SK-N-SH (cell line): ENCODE measurements at regions not wholly inside any gene's neighbourhood (a gene's known extent, or its start where the extent isn't known, plus 50 kb on each side); places are given as distances from the start of the nearest gene placed in this dataset.

Experiments
- CTCF ChIA-PET: fragments of 300-600, 350-600 bp; formaldehyde crosslinking; extraction: SDS; loops from one replicate; lab custom pipeline; 2021; lab: Yijun Ruan, JAX
- POLR2A ChIA-PET: fragments of 350-600 bp; sonication (Branson Sonifier 250); formaldehyde crosslinking; extraction: SDS; loops from one replicate; lab custom pipeline; 2020; ENCODE audit warnings: antibody characterized with exemption, inconsistent platforms; lab: Yijun Ruan, JAX
- DNase-seq: peaks from one replicate; pipeline ENCODE4 v3.0.0; 2012
- H2AFZ ChIP-seq: fragments of 200-600 bp; sonication (generic); 2 replicates; pipeline ENCODE4 v1.8.1; 2016; ENCODE audit warnings: antibody characterized with exemption, mild to moderate bottlenecking, low read depth
- H3F3A ChIP-seq: fragments of 200-600 bp; sonication (generic); replicated peaks from 2 replicates; pipeline ENCODE3; 2016; ENCODE audit warnings: antibody characterized with exemption, mild to moderate bottlenecking; ENCODE audit not compliant: insufficient read depth
- H3K27ac ChIP-seq, 2 experiments: fragments of 200-500 bp in 1 of 2; fragments of 200-600 bp in 1 of 2; sonication (Bioruptor generic) in 1 of 2; sonication (generic), shearing (Covaris generic) in 1 of 2; 2 replicates each; pipeline versions ENCODE4 v1.5.1 to v1.6.1; 2014 to 2016; ENCODE audit warnings: low read depth in 2 of 2, inconsistent platforms in 1 of 2, low read length in 1 of 2, mild to moderate bottlenecking in 1 of 2, mixed read lengths in 1 of 2
- H3K27me3 ChIP-seq: fragments of 200-600 bp; sonication (generic), shearing (Covaris generic); 2 replicates; pipeline ENCODE4 v1.6.1; 2016; ENCODE audit warnings: mixed run types; ENCODE audit not compliant: insufficient read depth
- H3K36me3 ChIP-seq, 2 experiments: fragments of 200-500 bp in 1 of 2; fragments of 200-600 bp in 1 of 2; sonication (Bioruptor generic) in 1 of 2; sonication (generic) in 1 of 2; replicated peaks in 1 of 2; 2 replicates each; pipeline versions ENCODE3 to v1.5.1; 2014 to 2016; ENCODE audit warnings: low read length in 1 of 2, mild to moderate bottlenecking in 1 of 2; ENCODE audit not compliant: insufficient read depth in 2 of 2, control insufficient read depth in 1 of 2
- H3K4me1 ChIP-seq, 2 experiments: fragments of 200-500 bp in 1 of 2; fragments of 200-600 bp in 1 of 2; sonication (Bioruptor generic) in 1 of 2; sonication (generic), shearing (Covaris generic) in 1 of 2; 2 replicates each; pipeline versions ENCODE4 v1.5.1 to v1.6.1; 2014 to 2016; ENCODE audit warnings: low read depth in 1 of 2, low read length in 1 of 2, mixed run types in 1 of 2; ENCODE audit not compliant: insufficient read depth in 2 of 2, control insufficient read depth in 1 of 2
- H3K4me2 ChIP-seq: fragments of 200-600 bp; sonication (generic), shearing (Covaris generic); 2 replicates; pipeline ENCODE4 v1.6.1; 2017; ENCODE audit warnings: mixed run types
- H3K4me3 ChIP-seq, 2 experiments: fragments of 200-500 bp in 1 of 2; fragments of 200-600 bp in 1 of 2; sonication (Bioruptor generic) in 1 of 2; sonication (generic), shearing (Covaris generic) in 1 of 2; 2 replicates each; pipeline versions ENCODE4 v1.5.1 to v1.8.1; 2014 to 2016; ENCODE audit warnings: low read depth in 2 of 2, inconsistent platforms in 1 of 2, low read length in 1 of 2, mild to moderate bottlenecking in 1 of 2, mixed read lengths in 1 of 2, moderate library complexity in 1 of 2
- H3K79me2 ChIP-seq: fragments of 200-600 bp; sonication (generic); 2 replicates; pipeline ENCODE4 v1.8.1; 2017; ENCODE audit warnings: mild to moderate bottlenecking; ENCODE audit not compliant: insufficient read depth
- H3K9ac ChIP-seq: fragments of 200-600 bp; sonication (generic); 2 replicates; pipeline ENCODE4 v1.6.1; 2017; ENCODE audit warnings: mixed run types
- H3K9me2 ChIP-seq: fragments of 200-600 bp; sonication (generic); 2 replicates; pipeline ENCODE4 v1.6.1; 2017; ENCODE audit warnings: mixed run types
- H3K9me3 ChIP-seq: fragments of 200-600 bp; sonication (generic); 2 replicates; pipeline ENCODE4 v1.6.1; 2017; ENCODE audit warnings: mixed run types, mild to moderate bottlenecking, moderate library complexity
- H4K20me1 ChIP-seq: fragments of 200-600 bp; sonication (generic); 2 replicates; pipeline ENCODE4 v1.6.1; 2017; ENCODE audit warnings: mild to moderate bottlenecking, mixed run types; ENCODE audit not compliant: insufficient read depth
- CHD2 ChIP-seq: fragments of 150-350 bp; IDR thresholded peaks from 2 replicates; pipeline ENCODE4 v1.6.1; 2018; ENCODE audit warnings: low read length; ENCODE audit not compliant: partially characterized antibody
- ELF1 ChIP-seq: IDR thresholded peaks from 2 replicates; pipeline ENCODE4 v1.4.0; 2012
- EZH2phosphoT487 ChIP-seq: fragments of 200-600 bp; sonication (generic); IDR thresholded peaks from 2 replicates; pipeline ENCODE4 v1.6.1; 2017; ENCODE audit warnings: low read depth, mixed run types, mild to moderate bottlenecking, antibody characterized with exemption, moderate library complexity, borderline replicate concordance
- FOSL2 ChIP-seq: IDR thresholded peaks from 2 replicates; pipeline ENCODE4 v1.4.0; 2012; ENCODE audit warnings: low read depth, mild to moderate bottlenecking, moderate library complexity, borderline replicate concordance
- FOXJ3 ChIP-seq: sonication (generic); formaldehyde crosslinking; IDR thresholded peaks from 2 replicates; pipeline ENCODE4 v1.5.1; 2020; ENCODE audit warnings: mild to moderate bottlenecking, missing genetic modification reagents
- FOXM1 ChIP-seq: IDR thresholded peaks from 2 replicates; pipeline ENCODE4 v1.4.0; 2012; ENCODE audit warnings: low read depth, mild to moderate bottlenecking
- GABPA ChIP-seq: IDR thresholded peaks from 2 replicates; pipeline ENCODE4 v1.4.0; 2012; ENCODE audit warnings: low read depth, mild to moderate bottlenecking
- GATA2 ChIP-seq: sonication (generic); formaldehyde crosslinking; IDR thresholded peaks from 2 replicates; pipeline ENCODE4 v1.5.0; 2020; ENCODE audit warnings: mild to moderate bottlenecking, missing genetic modification reagents
- JUND ChIP-seq: IDR thresholded peaks from 2 replicates; pipeline ENCODE4 v1.4.0; 2012
- MEF2A ChIP-seq: IDR thresholded peaks from 2 replicates; pipeline ENCODE4 v1.4.0; 2012; ENCODE audit warnings: low read depth, borderline replicate concordance
- NFIC ChIP-seq: IDR thresholded peaks from 2 replicates; pipeline ENCODE4 v1.4.0; 2012; ENCODE audit warnings: borderline replicate concordance
- POLR2AphosphoS5 ChIP-seq: IDR thresholded peaks from 2 replicates; pipeline ENCODE4 v1.6.1; 2012; ENCODE audit warnings: low read depth, low read length
- RAD21 ChIP-seq: IDR thresholded peaks from 2 replicates; pipeline ENCODE4 v1.6.1; 2012; ENCODE audit warnings: mild to moderate bottlenecking, low read length
- RCOR1 ChIP-seq: fragments of 150-350 bp; IDR thresholded peaks from 2 replicates; pipeline ENCODE4 v1.6.1; 2017; ENCODE audit warnings: antibody characterized with exemption, low read length
- RFX5 ChIP-seq: IDR thresholded peaks from 2 replicates; pipeline ENCODE4 v1.6.1; 2012; ENCODE audit warnings: mild to moderate bottlenecking, improper control_type of control experiment, low read length
- SIN3A ChIP-seq: IDR thresholded peaks from 2 replicates; pipeline ENCODE4 v1.6.1; 2012; ENCODE audit warnings: low read depth, mild to moderate bottlenecking, low read length, moderate library complexity, borderline replicate concordance
- SMC3 ChIP-seq: IDR thresholded peaks from 2 replicates; pipeline ENCODE4 v1.6.1; 2012; ENCODE audit warnings: low read depth, low read length, improper control_type of control experiment
- TCF12 ChIP-seq: IDR thresholded peaks from 2 replicates; pipeline ENCODE4 v1.4.0; 2012
- TEAD4 ChIP-seq: IDR thresholded peaks from 2 replicates; pipeline ENCODE4 v1.4.0; 2012; ENCODE audit warnings: mild to moderate bottlenecking, borderline replicate concordance; ENCODE audit not compliant: insufficient read depth
- YY1 ChIP-seq: IDR thresholded peaks from 2 replicates; pipeline ENCODE4 v1.4.0; 2012; ENCODE audit warnings: low read depth, mild to moderate bottlenecking
- whole genome bisulfite sequencing: methylation state at CpG from one replicate; pipeline ENCODE4 v1.1.6; 2017; ENCODE audit warnings: low lambda C conversion rate; 5-methylcytosine and 5-hydroxymethylcytosine counted together
- TF ChIP-seq, protein P1 (sequence below): fragments of 150-350 bp; IDR thresholded peaks from 2 replicates; pipeline ENCODE4 v1.6.1; 2016; ENCODE audit warnings: mild to moderate bottlenecking, low read depth, low read length
- TF ChIP-seq, protein P2 (sequence below): IDR thresholded peaks from 2 replicates; pipeline ENCODE4 v1.4.0; 2012; ENCODE audit warnings: low read depth, borderline replicate concordance
- TF ChIP-seq, protein P3 (sequence below): fragments of 150-350 bp; IDR thresholded peaks from 2 replicates; pipeline ENCODE4 v1.6.1; 2017; ENCODE audit warnings: antibody characterized with exemption, low read length, low read depth, borderline replicate concordance
- TF ChIP-seq, protein P4 (sequence below): IDR thresholded peaks from 2 replicates; pipeline ENCODE4 v1.4.0; 2012; ENCODE audit warnings: low read depth
- TF ChIP-seq, protein P5 (sequence below): fragments of 200-600 bp; sonication (generic); IDR thresholded peaks from 2 replicates; pipeline ENCODE4 v1.6.1; 2017; ENCODE audit warnings: antibody characterized with exemption, mild to moderate bottlenecking, moderate library complexity

DNA sequence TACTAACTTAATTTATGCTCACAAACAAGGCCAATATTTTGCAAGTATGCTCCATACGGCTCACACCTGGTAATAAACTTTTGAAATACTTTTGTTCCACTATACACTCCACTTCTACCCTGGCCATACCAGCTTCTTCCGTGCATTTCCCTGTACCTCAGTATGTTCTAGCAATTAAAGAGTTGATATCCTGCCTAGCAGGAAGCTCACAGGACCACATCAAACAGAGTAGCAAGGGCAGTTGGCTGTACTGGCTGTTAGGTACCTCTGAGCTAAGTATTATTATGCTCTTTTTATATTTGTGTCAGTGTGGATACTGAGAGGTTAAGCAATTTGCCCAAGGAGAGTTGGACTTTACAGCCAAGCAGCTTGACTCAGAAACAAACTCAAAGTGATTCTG, 257.7 kb downstream of the SLITRK6 start:
- CTCF ChIA-PET = no interaction called here
- POLR2A ChIA-PET = no interaction called here
- no peak for DNase-seq

DNA sequence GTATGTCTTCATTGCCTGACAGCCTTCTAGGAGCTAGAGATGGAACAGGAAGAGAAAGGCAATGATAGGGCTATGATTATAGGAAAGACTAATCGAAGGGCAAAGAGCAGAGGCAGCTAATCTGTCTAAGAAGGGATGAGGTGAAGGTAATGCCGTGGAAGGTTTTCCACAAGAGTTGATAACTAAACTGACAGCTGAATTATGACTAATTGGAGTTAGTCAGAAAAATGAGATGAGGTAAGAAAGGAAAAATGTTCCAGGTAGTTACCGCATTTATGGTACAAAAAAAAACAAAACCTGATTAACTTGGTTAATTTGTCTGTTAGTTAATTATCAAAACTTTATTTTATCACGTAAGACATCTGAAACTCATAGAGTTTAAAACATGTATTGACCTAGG, 260.3 kb downstream of the SLITRK6 start:
- no peaks in the 10 kb centered on the region for H3F3A ChIP-seq
- DNase-seq = no peak
- H3K9me2 ChIP-seq = no peaks in the 10 kb centered on the region
- no peaks in the 10 kb centered on the region; a peak in 1 of 4 replicates for H3K4me1 ChIP-seq
- H3K27ac ChIP-seq = no peak overlapping the region
- CTCF ChIA-PET = no interaction called here
- no peak overlapping the region for H3K4me3 ChIP-seq
- H3K9ac ChIP-seq = no peak overlapping the region
- WGBS = 88% methylated on average over 4 of the region's 4 CpGs
- H3K36me3 ChIP-seq = no peaks in the 10 kb centered on the region
- no peaks in the 10 kb centered on the region for H3K27me3 ChIP-seq
- no peaks in the 10 kb centered on the region for H3K9me3 ChIP-seq
- no peak overlapping the region for H3K4me2 ChIP-seq
- no peaks in the 10 kb centered on the region for H4K20me1 ChIP-seq
- POLR2A ChIA-PET = no interaction called here
- H2AFZ ChIP-seq = no peak overlapping the region
- no peaks in the 10 kb centered on the region for H3K79me2 ChIP-seq
- no peak for TF ChIP-seq TCF12
- TF ChIP-seq, protein P1, sequence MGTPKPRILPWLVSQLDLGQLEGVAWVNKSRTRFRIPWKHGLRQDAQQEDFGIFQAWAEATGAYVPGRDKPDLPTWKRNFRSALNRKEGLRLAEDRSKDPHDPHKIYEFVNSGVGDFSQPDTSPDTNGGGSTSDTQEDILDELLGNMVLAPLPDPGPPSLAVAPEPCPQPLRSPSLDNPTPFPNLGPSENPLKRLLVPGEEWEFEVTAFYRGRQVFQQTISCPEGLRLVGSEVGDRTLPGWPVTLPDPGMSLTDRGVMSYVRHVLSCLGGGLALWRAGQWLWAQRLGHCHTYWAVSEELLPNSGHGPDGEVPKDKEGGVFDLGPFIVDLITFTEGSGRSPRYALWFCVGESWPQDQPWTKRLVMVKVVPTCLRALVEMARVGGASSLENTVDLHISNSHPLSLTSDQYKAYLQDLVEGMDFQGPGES = no peak
- TF ChIP-seq, protein P2, sequence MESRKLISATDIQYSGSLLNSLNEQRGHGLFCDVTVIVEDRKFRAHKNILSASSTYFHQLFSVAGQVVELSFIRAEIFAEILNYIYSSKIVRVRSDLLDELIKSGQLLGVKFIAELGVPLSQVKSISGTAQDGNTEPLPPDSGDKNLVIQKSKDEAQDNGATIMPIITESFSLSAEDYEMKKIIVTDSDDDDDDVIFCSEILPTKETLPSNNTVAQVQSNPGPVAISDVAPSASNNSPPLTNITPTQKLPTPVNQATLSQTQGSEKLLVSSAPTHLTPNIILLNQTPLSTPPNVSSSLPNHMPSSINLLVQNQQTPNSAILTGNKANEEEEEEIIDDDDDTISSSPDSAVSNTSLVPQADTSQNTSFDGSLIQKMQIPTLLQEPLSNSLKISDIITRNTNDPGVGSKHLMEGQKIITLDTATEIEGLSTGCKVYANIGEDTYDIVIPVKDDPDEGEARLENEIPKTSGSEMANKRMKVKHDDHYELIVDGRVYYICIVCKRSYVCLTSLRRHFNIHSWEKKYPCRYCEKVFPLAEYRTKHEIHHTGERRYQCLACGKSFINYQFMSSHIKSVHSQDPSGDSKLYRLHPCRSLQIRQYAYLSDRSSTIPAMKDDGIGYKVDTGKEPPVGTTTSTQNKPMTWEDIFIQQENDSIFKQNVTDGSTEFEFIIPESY = no peak
- TF ChIP-seq RFX5 = no peak
- TF ChIP-seq FOSL2 = no peak
- no peak for TF ChIP-seq RAD21
- no peak for TF ChIP-seq FOXJ3 (CRISPR knock-in tag)
- no peak for TF ChIP-seq SIN3A
- TF ChIP-seq POLR2AphosphoS5 = no peak
- TF ChIP-seq FOXM1 = no peak

More for the DNA sequence above, 257.7 kb downstream of the SLITRK6 start:
- Histone ChIP-seq H4K20me1 (no peaks in the 10 kb centered on the region), H3K4me1 (no peaks in the 10 kb centered on the region; a peak in 1 of 4 replicates), H3K9ac (no peak overlapping the region), H3F3A (no peaks in the 10 kb centered on the region), H3K9me2 (no peaks in the 10 kb centered on the region), H3K4me2 (no peak overlapping the region), H3K36me3 (no peaks in the 10 kb centered on the region), H3K4me3 (no peak overlapping the region), H3K79me2 (no peaks in the 10 kb centered on the region), H2AFZ (no peak overlapping the region), H3K27me3 (no peaks in the 10 kb centered on the region), H3K9me3 (no peaks in the 10 kb centered on the region), H3K27ac (no peak overlapping the region)
- TF ChIP-seq NFIC = no peak
- TF ChIP-seq TEAD4 = no peak
- TF ChIP-seq YY1 = no peak
- TF ChIP-seq, protein P3, sequence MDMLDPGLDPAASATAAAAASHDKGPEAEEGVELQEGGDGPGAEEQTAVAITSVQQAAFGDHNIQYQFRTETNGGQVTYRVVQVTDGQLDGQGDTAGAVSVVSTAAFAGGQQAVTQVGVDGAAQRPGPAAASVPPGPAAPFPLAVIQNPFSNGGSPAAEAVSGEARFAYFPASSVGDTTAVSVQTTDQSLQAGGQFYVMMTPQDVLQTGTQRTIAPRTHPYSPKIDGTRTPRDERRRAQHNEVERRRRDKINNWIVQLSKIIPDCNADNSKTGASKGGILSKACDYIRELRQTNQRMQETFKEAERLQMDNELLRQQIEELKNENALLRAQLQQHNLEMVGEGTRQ = no peak
- TF ChIP-seq TCF12 = no peak
- no peak for TF ChIP-seq GABPA
- no peak for TF ChIP-seq MEF2A
- TF ChIP-seq SMC3 = no peak
- TF ChIP-seq, protein P1 = no peak
- TF ChIP-seq FOSL2 = no peak
- TF ChIP-seq JUND = no peak
- TF ChIP-seq, protein P4, sequence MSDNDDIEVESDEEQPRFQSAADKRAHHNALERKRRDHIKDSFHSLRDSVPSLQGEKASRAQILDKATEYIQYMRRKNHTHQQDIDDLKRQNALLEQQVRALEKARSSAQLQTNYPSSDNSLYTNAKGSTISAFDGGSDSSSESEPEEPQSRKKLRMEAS = no peak
- no peak for TF ChIP-seq EZH2phosphoT487
- TF ChIP-seq FOXJ3 (CRISPR knock-in tag) = no peak
- TF ChIP-seq RFX5 = no peak
- TF ChIP-seq, protein P5, sequence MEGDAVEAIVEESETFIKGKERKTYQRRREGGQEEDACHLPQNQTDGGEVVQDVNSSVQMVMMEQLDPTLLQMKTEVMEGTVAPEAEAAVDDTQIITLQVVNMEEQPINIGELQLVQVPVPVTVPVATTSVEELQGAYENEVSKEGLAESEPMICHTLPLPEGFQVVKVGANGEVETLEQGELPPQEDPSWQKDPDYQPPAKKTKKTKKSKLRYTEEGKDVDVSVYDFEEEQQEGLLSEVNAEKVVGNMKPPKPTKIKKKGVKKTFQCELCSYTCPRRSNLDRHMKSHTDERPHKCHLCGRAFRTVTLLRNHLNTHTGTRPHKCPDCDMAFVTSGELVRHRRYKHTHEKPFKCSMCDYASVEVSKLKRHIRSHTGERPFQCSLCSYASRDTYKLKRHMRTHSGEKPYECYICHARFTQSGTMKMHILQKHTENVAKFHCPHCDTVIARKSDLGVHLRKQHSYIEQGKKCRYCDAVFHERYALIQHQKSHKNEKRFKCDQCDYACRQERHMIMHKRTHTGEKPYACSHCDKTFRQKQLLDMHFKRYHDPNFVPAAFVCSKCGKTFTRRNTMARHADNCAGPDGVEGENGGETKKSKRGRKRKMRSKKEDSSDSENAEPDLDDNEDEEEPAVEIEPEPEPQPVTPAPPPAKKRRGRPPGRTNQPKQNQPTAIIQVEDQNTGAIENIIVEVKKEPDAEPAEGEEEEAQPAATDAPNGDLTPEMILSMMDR = no peak
- no peak for TF ChIP-seq GATA2
- no peak for TF ChIP-seq RCOR1
- TF ChIP-seq CHD2 = no peak
- TF ChIP-seq ELF1 = no peak
- 95% methylated on average over 2 of the region's 2 CpGs for WGBS
